ENCODE measurements at regions not wholly inside any gene's neighbourhood (a gene's known extent, or its start where the extent isn't known, plus 50 kb on each side); places are given as distances from the start of the nearest gene placed in this dataset.

DNA sequence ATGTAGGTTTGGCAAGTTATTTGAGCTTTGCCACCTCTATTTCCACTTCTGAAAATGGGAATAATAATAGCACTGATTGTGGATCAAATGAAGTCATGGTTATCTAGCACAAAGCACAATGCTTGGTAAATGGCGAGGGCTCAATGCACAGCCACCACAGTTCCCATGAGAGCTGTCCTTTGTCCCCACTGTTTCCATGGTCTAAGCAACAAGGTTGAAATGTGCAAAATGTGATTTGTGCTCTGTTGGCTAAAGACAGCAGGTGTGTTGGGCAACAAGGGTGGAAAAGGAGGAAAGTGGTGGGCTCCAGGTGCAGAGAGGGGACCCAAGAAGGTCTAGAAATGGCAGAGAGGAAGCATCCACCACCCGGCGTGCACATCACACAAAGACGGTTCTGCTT lies 200.5 kb downstream of the TRIM29 start:
- TF ChIP-seq SRSF9 (IDR thresholded peaks at IDR 0.05; ENCODE audit: borderline replicate concordance, low read depth, low read length), result no peak
- no peak for TF ChIP-seq ETS1 (conservative IDR thresholded peaks at IDR 0.05; ENCODE audit: control insufficient read depth, low read depth, low read length)
- no peak for TF ChIP-seq BCL6 (CRISPR knock-in tag; IDR thresholded peaks at IDR 0.05)
- TF ChIP-seq, protein P1, sequence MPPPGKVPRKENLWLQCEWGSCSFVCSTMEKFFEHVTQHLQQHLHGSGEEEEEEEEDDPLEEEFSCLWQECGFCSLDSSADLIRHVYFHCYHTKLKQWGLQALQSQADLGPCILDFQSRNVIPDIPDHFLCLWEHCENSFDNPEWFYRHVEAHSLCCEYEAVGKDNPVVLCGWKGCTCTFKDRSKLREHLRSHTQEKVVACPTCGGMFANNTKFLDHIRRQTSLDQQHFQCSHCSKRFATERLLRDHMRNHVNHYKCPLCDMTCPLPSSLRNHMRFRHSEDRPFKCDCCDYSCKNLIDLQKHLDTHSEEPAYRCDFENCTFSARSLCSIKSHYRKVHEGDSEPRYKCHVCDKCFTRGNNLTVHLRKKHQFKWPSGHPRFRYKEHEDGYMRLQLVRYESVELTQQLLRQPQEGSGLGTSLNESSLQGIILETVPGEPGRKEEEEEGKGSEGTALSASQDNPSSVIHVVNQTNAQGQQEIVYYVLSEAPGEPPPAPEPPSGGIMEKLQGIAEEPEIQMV (tag; conservative IDR thresholded peaks at IDR 0.05; ENCODE audit: low read depth), result no peak
- ChIA-PET CTCF (ENCODE audit: low intra/inter-chr PET ratio) (no interaction called here), POLR2A (no interaction called here)
- WGBS (ENCODE audit: insufficient coverage, low coverage, missing lambda C conversion rate), result 0% methylated on average over 4 of the region's 4 CpGs
- Histone ChIP-seq H3K4me3 (no peak overlapping the region), H3K9ac (ENCODE audit: insufficient read depth in 1 of 2, low read depth in 2 of 2, low read length in 2 of 2) (no peak overlapping the region), H3K27ac (ENCODE audit: extremely low read depth, low read depth, low read length) (no peak overlapping the region), H3K36me3 (ENCODE audit: control insufficient read depth, insufficient read depth, low read length) (no peaks in the 10 kb centered on the region), H3K9me3 (replicated peaks; ENCODE audit: control insufficient read depth, insufficient read depth, low read depth, low read length) (no peaks in the 10 kb centered on the region), H4K20me1 (replicated peaks; ENCODE audit: control insufficient read depth, insufficient read depth, low read length) (no peaks in the 10 kb centered on the region; the same call in 1 of the 2 replicates), H3K79me2 (ENCODE audit: control insufficient read depth, insufficient read depth, low read length) (no peaks in the 10 kb centered on the region), H3K4me1 (replicated peaks in 1 of 2; ENCODE audit: control insufficient read depth in 2 of 2, insufficient read depth in 2 of 2, low read length in 2 of 2) (no peaks in the 10 kb centered on the region; a peak in 1 of 5 replicates), H3K9me1 (ENCODE audit: control insufficient read depth, insufficient read depth, low read length) (no peaks in the 10 kb centered on the region), H3K27me3 (ENCODE audit: control insufficient read depth in 2 of 2, insufficient read depth in 2 of 2, low read length in 2 of 2) (peaks cover 0 to 26% of the 10 kb centered on the region in 2 experiments; a peak in 2 of 5 replicates), H2AFZ (ENCODE audit: low read depth, low read length) (no peak overlapping the region), H3K4me2 (ENCODE audit: insufficient read depth, low read length) (no peak overlapping the region)
- no TSS peak for BruUV-seq (replicated peaks)
- intact Hi-C loops (cut with micrococcal nuclease), result no loop called here
- ATAC-seq (no peak), DNase-seq (ENCODE audit: extremely low read depth in 1 of 4, low spot score in 3 of 4) (no peak), FAIRE-seq (no peak)
- in situ Hi-C loops (cut with MboI), result no loop called here

Data from K562 (cell line).